ENCODE measurements at regions not wholly inside any gene's neighbourhood (a gene's known extent, or its start where the extent isn't known, plus 50 kb on each side); places are given as distances from the start of the nearest gene placed in this dataset.

DNA sequence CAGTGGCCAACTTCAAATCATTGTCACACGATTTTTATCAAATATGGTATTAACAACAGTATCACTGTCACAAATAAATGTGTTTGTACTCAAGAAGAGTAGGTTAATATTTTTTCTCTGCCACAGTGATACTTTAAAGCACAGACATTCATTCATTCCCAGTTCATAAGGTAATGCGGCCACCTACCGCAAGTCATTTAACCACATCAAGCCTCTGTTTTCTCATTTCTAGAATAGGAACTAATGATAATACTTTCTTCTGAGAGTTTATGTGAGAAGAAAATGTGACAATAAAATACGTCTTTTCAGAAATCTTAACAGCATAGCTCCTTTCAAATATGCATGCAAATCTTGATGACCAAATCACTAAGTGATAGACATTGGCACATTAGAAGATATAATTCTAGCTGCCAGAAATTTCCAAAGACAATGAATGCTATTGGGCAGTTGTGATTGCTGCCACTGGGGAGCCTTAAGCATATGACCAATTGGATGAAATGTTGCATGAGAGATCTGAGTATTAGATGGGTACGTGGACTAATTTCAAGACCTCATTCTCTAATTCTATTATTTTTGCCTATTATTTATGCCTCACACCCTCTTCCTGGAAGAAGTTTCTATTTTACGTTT lies 430.9 kb downstream of the PID1 start:
- intact Hi-C loops (cut with micrococcal nuclease) = no loop called here

DNA sequence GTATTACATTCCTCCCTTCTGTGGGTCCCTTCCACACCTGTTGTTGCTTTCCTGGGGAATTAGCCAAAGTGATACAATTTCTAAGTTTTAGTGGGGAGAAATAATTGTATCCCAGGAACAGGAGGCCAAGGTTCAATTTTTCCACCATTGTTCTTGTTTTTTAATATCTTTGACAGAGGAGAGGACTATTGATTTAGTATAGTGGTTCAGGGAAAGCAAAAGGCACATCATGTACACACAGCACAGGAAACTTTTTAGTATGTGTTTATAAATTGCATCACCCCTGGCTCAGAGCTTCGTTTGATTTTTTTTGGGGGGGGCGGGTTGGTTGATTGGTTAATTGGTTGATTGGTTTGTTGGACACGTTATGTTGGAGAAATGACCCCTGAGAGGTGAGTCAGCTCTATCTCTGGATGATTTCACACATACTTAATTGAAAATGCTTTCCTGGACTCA lies 431.6 kb downstream of the PID1 start:
- DNase-seq = no peak
- intact Hi-C loops (cut with micrococcal nuclease) = no loop called here
- H3K4me3 ChIP-seq = no peak overlapping the region
- H3K36me3 ChIP-seq = no peaks in the 10 kb centered on the region
- H3K27ac ChIP-seq (replicated peaks) = no peak overlapping the region
- TF ChIP-seq, protein P1, sequence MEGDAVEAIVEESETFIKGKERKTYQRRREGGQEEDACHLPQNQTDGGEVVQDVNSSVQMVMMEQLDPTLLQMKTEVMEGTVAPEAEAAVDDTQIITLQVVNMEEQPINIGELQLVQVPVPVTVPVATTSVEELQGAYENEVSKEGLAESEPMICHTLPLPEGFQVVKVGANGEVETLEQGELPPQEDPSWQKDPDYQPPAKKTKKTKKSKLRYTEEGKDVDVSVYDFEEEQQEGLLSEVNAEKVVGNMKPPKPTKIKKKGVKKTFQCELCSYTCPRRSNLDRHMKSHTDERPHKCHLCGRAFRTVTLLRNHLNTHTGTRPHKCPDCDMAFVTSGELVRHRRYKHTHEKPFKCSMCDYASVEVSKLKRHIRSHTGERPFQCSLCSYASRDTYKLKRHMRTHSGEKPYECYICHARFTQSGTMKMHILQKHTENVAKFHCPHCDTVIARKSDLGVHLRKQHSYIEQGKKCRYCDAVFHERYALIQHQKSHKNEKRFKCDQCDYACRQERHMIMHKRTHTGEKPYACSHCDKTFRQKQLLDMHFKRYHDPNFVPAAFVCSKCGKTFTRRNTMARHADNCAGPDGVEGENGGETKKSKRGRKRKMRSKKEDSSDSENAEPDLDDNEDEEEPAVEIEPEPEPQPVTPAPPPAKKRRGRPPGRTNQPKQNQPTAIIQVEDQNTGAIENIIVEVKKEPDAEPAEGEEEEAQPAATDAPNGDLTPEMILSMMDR (IDR thresholded peaks at IDR 0.05; ENCODE audit: borderline replicate concordance) = no peak
- no peaks in the 10 kb centered on the region for H3K9me3 ChIP-seq (replicated peaks)
- no peaks in the 10 kb centered on the region for H3K27me3 ChIP-seq (ENCODE audit: low read depth)
- no peaks in the 10 kb centered on the region for H3K4me1 ChIP-seq

More for the DNA sequence above, 430.9 kb downstream of the PID1 start:
- Histone ChIP-seq H3K27ac (replicated peaks) (peak overlapping the region; percentile 59), H3K9me3 (replicated peaks) (no peaks in the 10 kb centered on the region), H3K4me3 (peak overlapping the region; percentile 26), H3K4me1 (no peaks in the 10 kb centered on the region), H3K36me3 (no peaks in the 10 kb centered on the region), H3K27me3 (ENCODE audit: low read depth) (no peaks in the 10 kb centered on the region)
- TF ChIP-seq, protein P1 (IDR thresholded peaks at IDR 0.05; ENCODE audit: borderline replicate concordance) = no peak
- no peak for DNase-seq

DNA sequence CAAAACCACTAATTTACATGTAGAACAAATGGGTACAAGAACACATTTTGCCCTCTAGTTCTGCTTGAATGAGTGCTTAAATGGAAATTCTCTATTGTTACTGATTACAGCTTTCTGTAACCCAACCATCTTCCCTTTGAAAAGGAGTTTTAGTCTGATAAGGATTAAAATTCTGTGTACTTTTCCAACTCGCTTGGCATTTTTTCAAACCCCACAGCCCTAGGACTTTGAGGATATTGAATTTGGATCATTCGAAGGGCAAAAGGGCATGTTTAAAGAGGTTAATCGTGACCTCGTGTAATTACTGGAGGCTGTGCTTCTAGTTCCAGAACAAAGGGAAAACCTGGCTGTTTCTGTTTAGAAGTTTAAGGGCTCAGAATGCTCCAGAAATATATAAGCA lies 432.3 kb downstream of the PID1 start:
- H3K4me3 ChIP-seq = no peak overlapping the region
- TF ChIP-seq, protein P1 (IDR thresholded peaks at IDR 0.05; ENCODE audit: borderline replicate concordance) = no peak
- no peak overlapping the region for H3K27ac ChIP-seq (replicated peaks)
- intact Hi-C loops (cut with micrococcal nuclease) = no loop called here
- H3K4me1 ChIP-seq = no peaks in the 10 kb centered on the region
- no peaks in the 10 kb centered on the region for H3K36me3 ChIP-seq
- no peak for DNase-seq
- H3K9me3 ChIP-seq (replicated peaks) = no peaks in the 10 kb centered on the region
- H3K27me3 ChIP-seq (ENCODE audit: low read depth) = no peaks in the 10 kb centered on the region

DNA sequence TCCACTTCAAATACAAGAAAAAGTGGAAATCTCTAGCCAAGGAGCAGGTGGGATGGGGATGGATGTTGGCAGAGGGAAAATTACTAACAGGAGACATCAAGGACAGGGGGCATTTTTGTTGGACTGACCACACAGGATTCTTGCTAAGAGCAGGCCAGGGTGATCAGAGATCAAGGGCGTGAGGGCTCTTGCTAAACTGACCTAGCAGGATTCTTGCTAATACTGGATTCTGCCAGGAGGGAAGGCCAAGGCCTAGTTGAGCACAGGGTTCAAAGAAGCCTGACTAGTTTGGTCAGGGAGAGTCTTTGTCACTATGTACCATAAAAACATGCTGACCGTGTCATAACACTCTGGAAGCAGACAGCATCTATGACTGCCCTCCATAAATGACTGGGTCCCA lies 442.7 kb downstream of the PID1 start:
- no peak overlapping the region for H3K4me3 ChIP-seq
- DNase-seq = no peak
- no peaks in the 10 kb centered on the region for H3K27me3 ChIP-seq (ENCODE audit: low read depth)
- intact Hi-C loops (cut with micrococcal nuclease) = no loop called here
- H3K9me3 ChIP-seq (replicated peaks) = no peaks in the 10 kb centered on the region
- no peak overlapping the region for H3K27ac ChIP-seq (replicated peaks)
- no peaks in the 10 kb centered on the region for H3K4me1 ChIP-seq
- no peaks in the 10 kb centered on the region for H3K36me3 ChIP-seq
- TF ChIP-seq, protein P1 (IDR thresholded peaks at IDR 0.05; ENCODE audit: borderline replicate concordance) = no peak

DNA sequence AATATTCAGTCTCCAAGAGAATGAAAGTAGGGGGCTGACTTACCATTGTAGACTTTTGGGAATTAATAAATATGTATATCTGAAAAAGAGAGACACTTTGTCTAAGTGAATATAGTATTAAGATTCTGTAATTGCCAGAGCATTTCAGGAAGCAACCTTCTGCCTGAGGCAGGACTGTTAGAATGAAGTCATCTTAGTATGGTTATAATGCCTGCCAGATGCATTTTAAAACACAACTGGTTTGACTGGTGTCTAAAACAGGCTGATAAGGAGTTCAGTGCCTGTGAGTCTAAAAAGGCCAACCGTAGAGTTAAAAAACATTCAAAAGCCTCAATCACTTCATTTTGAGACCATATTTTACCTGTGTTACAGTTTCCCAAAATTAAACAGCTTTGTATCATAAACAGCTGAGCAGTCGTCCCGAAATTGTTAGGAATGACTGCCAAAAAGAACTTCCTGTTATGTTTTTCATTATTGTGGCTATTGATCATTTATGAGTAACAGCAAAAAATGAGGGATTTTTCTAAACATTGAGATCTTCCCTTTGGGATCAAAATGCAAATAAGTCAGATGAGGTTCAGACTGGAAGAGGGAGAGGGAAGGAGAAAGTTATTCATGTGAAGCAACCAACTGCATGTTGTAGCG lies 443.9 kb downstream of the PID1 start:
- DNase-seq = no peak
- TF ChIP-seq, protein P1 (IDR thresholded peaks at IDR 0.05; ENCODE audit: borderline replicate concordance) = no peak
- no peak overlapping the region for H3K27ac ChIP-seq (replicated peaks)

More for the DNA sequence above, 443.9 kb downstream of the PID1 start:
- Histone ChIP-seq H3K4me3 (no peak overlapping the region), H3K4me1 (no peaks in the 10 kb centered on the region), H3K36me3 (no peaks in the 10 kb centered on the region), H3K27me3 (ENCODE audit: low read depth) (no peaks in the 10 kb centered on the region), H3K9me3 (replicated peaks) (no peaks in the 10 kb centered on the region)
- intact Hi-C loops (cut with micrococcal nuclease) = no loop called here

Measured in left ventricle myocardium inferior (tissue), 1 donor.